C4-2B (cell line): ENCODE measurements at regions not wholly inside any gene's neighbourhood (a gene's known extent, or its start where the extent isn't known, plus 50 kb on each side); places are given as distances from the start of the nearest gene placed in this dataset.

ENCODE experiments used
- H3K27ac ChIP-seq: fragments of 450-650 bp; 2 replicates; pipeline ENCODE4 v1.5.1; 2017
- CTCF ChIP-seq: fragments of 450-650 bp; conservative IDR thresholded peaks from 2 replicates; pipeline ENCODE4 v1.5.1; 2017; ENCODE audit warnings: mild to moderate bottlenecking
- ZFX ChIP-seq: fragments of 450-650 bp; IDR thresholded peaks from 2 replicates; pipeline ENCODE4 v1.6.1; 2017

GRCh38 chr2:217156801-217157200, 296.9 kb upstream of the TNP1 start:
- TF ChIP-seq ZFX, result no peak
- no peak for TF ChIP-seq CTCF

GRCh38 chr2:217154923-217155322, 295.1 kb upstream of the TNP1 start:
- TF ChIP-seq ZFX, result no peak
- TF ChIP-seq CTCF, result no peak

More at GRCh38 chr2:217156801-217157200, 296.9 kb upstream of the TNP1 start:
- H3K27ac ChIP-seq, result no peak overlapping the region

DNA sequence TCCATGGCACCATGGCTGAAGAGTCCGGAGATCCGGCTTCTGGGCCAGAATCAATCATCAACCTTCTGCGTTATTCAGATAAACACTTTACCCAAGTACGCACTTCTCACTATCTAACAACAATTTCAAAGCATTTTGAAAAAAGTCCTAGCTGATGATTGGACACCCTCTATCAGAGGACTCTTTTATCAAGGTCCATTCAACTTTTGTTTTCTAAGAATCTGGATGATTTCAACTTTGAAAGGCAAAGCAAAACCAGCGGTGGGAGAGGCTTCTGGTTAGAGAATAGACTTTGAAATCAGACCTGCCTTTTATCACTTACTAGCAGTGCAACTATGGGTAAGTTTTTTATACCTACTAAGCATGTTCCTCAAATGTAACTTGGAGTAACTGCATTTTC, 293.6 kb upstream of the TNP1 start:
- no peak overlapping the region for H3K27ac ChIP-seq
- TF ChIP-seq CTCF, result no peak

More at GRCh38 chr2:217154923-217155322, 295.1 kb upstream of the TNP1 start:
- no peak overlapping the region for H3K27ac ChIP-seq

DNA sequence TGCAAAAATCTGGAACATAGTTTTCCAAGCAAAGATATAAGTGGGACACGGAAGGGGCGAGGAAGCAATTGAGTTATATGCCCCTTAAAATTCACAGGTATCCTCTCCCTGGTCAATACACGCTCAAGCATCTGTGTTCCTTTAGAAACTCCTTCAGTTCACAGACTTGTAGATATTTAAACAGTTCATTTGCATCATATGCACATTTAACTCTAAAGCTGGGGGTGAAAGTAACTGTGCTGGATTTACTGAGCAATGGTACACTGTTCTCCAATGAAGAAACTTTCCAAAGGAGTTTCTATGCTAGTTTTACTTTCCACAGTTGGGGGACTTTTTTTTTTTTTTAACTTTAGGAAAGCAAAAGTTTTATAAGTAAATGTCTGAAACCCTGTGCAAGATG, 293.0 kb upstream of the TNP1 start:
- TF ChIP-seq ZFX (no peak), CTCF (no peak)

DNA sequence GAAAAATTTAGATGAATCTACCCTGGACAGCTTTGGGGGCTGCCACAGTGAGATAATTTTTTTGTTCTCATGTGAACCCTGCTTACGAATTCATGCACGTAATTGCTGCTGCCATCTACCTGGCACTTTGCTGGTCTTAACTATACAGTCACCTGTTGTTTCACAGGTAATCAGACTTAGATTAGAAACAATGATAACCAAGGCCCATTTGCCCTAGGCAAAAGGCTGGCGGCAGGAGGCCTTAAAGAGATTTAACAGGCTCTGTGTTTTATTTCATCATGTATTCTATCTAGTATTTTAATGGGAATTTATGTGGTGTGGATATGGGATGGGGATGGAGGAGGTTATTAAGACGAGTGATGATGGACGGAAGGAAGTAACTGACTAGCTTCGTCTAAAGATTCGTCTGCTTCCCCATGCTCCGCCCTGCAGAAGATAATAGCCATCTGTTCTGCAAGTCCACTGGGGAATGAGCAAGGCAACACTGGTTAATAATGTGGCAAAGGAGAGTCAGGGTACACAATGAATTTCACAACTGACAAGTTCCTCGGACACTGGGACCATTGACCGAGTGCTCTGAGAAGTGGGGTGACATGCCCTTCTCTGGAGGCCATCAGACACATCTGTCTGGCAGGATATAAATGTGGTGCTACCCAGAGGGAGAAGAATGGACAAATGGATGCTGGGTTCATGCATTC, 291.8 kb upstream of the TNP1 start:
- H3K27ac ChIP-seq, result no peak overlapping the region
- TF ChIP-seq ZFX (no peak), CTCF (no peak)

More for the DNA sequence above, 293.0 kb upstream of the TNP1 start:
- no peak overlapping the region for H3K27ac ChIP-seq

GRCh38 chr2:217150236-217150635, 290.4 kb upstream of the TNP1 start:
- H3K27ac ChIP-seq, result no peak overlapping the region
- TF ChIP-seq ZFX (no peak), CTCF (no peak)

DNA sequence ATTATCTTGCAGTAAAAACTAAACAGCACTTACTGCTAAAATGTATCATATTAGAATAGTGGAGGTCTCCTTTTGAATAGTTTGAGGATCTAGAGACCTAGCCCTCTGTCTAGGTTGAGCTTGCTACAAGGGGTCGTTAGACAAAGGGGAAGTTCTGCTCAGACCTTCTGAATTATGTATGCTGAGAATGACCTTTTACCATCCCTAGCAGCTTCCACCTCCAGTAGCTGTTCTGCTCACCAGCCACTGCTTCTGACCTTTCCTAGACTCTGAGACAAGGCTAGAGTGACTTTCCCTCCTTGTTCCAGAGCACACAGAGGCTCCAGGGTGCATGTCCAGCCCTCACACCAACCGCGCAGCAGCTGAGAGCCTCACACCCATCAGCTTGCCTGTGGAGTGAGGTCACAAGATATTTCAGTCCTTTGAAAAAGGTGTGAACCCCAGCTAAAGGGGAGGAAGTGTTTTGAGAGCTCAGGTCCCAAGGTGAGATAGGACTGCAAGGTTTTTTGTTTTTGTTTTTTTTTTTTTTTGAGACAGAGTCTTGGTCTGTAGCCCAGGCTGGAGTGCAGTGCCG, 289.3 kb upstream of the TNP1 start:
- H3K27ac ChIP-seq, result no peak overlapping the region
- no peak for TF ChIP-seq CTCF
- TF ChIP-seq ZFX, result no peak
